ENCODE measurements at regions not wholly inside any gene's neighbourhood (a gene's known extent, or its start where the extent isn't known, plus 50 kb on each side); places are given as distances from the start of the nearest gene placed in this dataset.

GRCh38 chr7:106463851-106464611 lies 179.2 kb upstream of the NAMPT start:
- Histone ChIP-seq H3K27me3 (no peaks in the 10 kb centered on the region), H3K36me3 (replicated peaks in 1 of 2; ENCODE audit: insufficient read depth in 1 of 2, low read depth in 2 of 2) (no peaks in the 10 kb centered on the region), H3K9me3 (no peaks in the 10 kb centered on the region), H3K27ac (no peak overlapping the region), H3K4me1 (peaks cover 13% of the 10 kb centered on the region), H3K4me3 (no peak overlapping the region)
- TF ChIP-seq POLR2A (IDR thresholded peaks at IDR 0.05) (no peak), CTCF (IDR thresholded peaks at IDR 0.05) (no peak)
- WGBS, 2 donors: 58 to 66% methylated on average over 2 of the region's 2 CpGs
- ATAC-seq (no peak), DNase-seq (no peak)
- intact Hi-C loops (cut with DNase I): loop anchor here (5.0 kb wide), 1 partner anchor 287 kb away; no protein-coding TSS in a partner anchor

DNA sequence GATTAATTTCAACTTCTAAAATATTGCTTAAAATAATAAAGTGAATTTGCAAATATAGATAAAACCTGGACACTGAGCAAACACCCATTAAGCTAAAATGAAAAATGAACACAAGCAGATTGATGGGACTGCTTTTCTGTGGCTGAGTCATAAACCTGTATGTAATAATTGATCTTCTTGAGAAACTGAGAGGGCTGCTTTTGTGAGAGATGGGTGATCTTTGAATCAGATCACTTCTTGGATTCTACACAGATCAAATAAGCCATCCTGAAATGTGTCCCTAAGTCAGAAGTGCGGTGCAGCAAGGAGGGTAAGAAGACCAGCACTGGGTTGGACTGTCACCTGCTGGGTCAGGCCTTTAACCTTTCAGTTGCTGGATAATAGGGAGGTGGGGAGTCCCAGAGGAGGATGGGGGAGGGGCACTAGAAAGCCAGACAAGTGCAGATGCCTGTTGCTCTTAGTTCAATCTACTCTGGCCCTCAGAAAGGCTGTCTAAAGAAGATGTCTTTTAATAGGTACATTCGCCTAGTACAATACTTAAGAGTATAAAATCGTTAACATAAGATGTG lies 178.2 kb upstream of the NAMPT start:
- Histone ChIP-seq H3K9me3 (no peaks in the 10 kb centered on the region), H3K27ac (peak overlapping the region in 1 of 4 donors; percentile 51), H3K27me3 (no peaks in the 10 kb centered on the region), H3K4me3 (no peak overlapping the region), H3K4me1 (peaks cover 13% of the 10 kb centered on the region), H3K36me3 (replicated peaks in 1 of 2; ENCODE audit: insufficient read depth in 1 of 2, low read depth in 2 of 2) (no peaks in the 10 kb centered on the region)
- DNase-seq (no peak), ATAC-seq (no peak)
- TF ChIP-seq CTCF (IDR thresholded peaks at IDR 0.05) (no peak), POLR2A (IDR thresholded peaks at IDR 0.05) (no peak)
- intact Hi-C loops (cut with DNase I): loop anchor here (5.0 kb wide), 1 partner anchor 286 kb away; no protein-coding TSS in a partner anchor
- WGBS, 2 donors: 39 to 62% methylated on average over 3 of the region's 3 CpGs

- Histone ChIP-seq H3K27me3 (no peaks in the 10 kb centered on the region), H3K4me3 (no peak overlapping the region), H3K36me3 (replicated peaks in 1 of 2; ENCODE audit: insufficient read depth in 1 of 2, low read depth in 2 of 2) (no peaks in the 10 kb centered on the region), H3K4me1 (peaks cover 13% of the 10 kb centered on the region), H3K27ac (peak overlapping the region in 2 of 4 donors; percentile 6 to 51), H3K9me3 (no peaks in the 10 kb centered on the region)
- ATAC-seq (peak; percentile 56), DNase-seq (no peak)
- intact Hi-C loops (cut with DNase I): loop anchor here (5.0 kb wide), 1 partner anchor 285 kb away; no protein-coding TSS in a partner anchor
- 18 to 19% methylated on average over 4 of the region's 4 CpGs for WGBS, 2 donors
- TF ChIP-seq CTCF (IDR thresholded peaks at IDR 0.05): peak; percentile 14 to 76 (median 73)
- no peak for TF ChIP-seq POLR2A (IDR thresholded peaks at IDR 0.05)
These were observed 177.6 kb upstream of the NAMPT start for GRCh38 chr7:106462365-106462859.

GRCh38 chr7:106460792-106461254 lies 176.0 kb upstream of the NAMPT start:
- Histone ChIP-seq H3K27me3 (no peaks in the 10 kb centered on the region), H3K36me3 (replicated peaks in 1 of 2; ENCODE audit: insufficient read depth in 1 of 2, low read depth in 2 of 2) (no peaks in the 10 kb centered on the region), H3K4me3 (no peak overlapping the region), H3K4me1 (peaks cover 24% of the 10 kb centered on the region), H3K27ac (no peak overlapping the region), H3K9me3 (no peaks in the 10 kb centered on the region)
- no peak for TF ChIP-seq CTCF (IDR thresholded peaks at IDR 0.05)
- no peak for TF ChIP-seq POLR2A (IDR thresholded peaks at IDR 0.05)
- intact Hi-C loops (cut with DNase I): loop anchor here (5.0 kb wide), 1 partner anchor 284 kb away; no protein-coding TSS in a partner anchor
- 33 to 53% methylated on average over 6 of the region's 6 CpGs for WGBS, 2 donors
- DNase-seq (no peak), ATAC-seq (peak; percentile 22)

Measured in body of pancreas (tissue), 4 donors.